GM12874 (cell line): ENCODE measurements at regions not wholly inside any gene's neighbourhood (a gene's known extent, or its start where the extent isn't known, plus 50 kb on each side); places are given as distances from the start of the nearest gene placed in this dataset.

ENCODE experiments used
- CTCF ChIP-seq: IDR thresholded peaks from 2 replicates; pipeline ENCODE4 v1.5.1; 2011; ENCODE audit warnings: low read depth, mild to moderate bottlenecking, control low read depth, low read length, moderate library complexity; ENCODE audit not compliant: insufficient read depth

- no peak for TF ChIP-seq CTCF
Measured at GRCh38 chr13:63684822-63685221, 2269.2 kb upstream of the PCDH20 start.

GRCh38 chr13:63680704-63681103, 2265.1 kb upstream of the PCDH20 start:
- no peak for TF ChIP-seq CTCF

- TF ChIP-seq CTCF, result no peak
Measured at GRCh38 chr13:63671296-63671695, 2255.6 kb upstream of the PCDH20 start.

- TF ChIP-seq CTCF, result no peak
Measured at GRCh38 chr13:63651394-63651793, 2235.7 kb upstream of the PCDH20 start.

GRCh38 chr13:63643543-63643942, 2227.9 kb upstream of the PCDH20 start:
- TF ChIP-seq CTCF, result no peak

GRCh38 chr13:63636316-63636993, 2220.8 kb upstream of the PCDH20 start:
- no peak for TF ChIP-seq CTCF

- TF ChIP-seq CTCF, result no peak
Measured at GRCh38 chr13:63632321-63632720, 2216.7 kb upstream of the PCDH20 start.
